ENCODE measurements at regions not wholly inside any gene's neighbourhood (a gene's known extent, or its start where the extent isn't known, plus 50 kb on each side); places are given as distances from the start of the nearest gene placed in this dataset.

GRCh38 chr1:208362011-208362410 lies 117.8 kb upstream of the PLXNA2 start:
- Histone ChIP-seq H3K9ac (ENCODE audit: low read length) (no peak overlapping the region), H4K20me1 (ENCODE audit: insufficient read depth) (no peaks in the 10 kb centered on the region), H3K27me3 (ENCODE audit: insufficient read depth, low read depth, low read length) (no peaks in the 10 kb centered on the region), H3K9me2 (ENCODE audit: insufficient read depth, low read length) (no peaks in the 10 kb centered on the region), H3K4me2 (ENCODE audit: low read length) (no peak overlapping the region), H2AFZ (ENCODE audit: low read depth, low read length) (no peak overlapping the region), H3K79me2 (replicated peaks; ENCODE audit: insufficient read depth, low read length) (no peaks in the 10 kb centered on the region), H3K4me3 (ENCODE audit: low read length) (no peak overlapping the region), H3K36me3 (ENCODE audit: insufficient read depth, low read length) (no peaks in the 10 kb centered on the region), H3K9me3 (ENCODE audit: low read length) (no peaks in the 10 kb centered on the region), H3F3A (ENCODE audit: insufficient read depth, low read length, poor library complexity, severe bottlenecking) (no peaks in the 10 kb centered on the region), H3K27ac (ENCODE audit: low read length) (no peak overlapping the region)
- no peak for TF ChIP-seq REST (IDR thresholded peaks at IDR 0.05; ENCODE audit: borderline replicate concordance)
- no peak for TF ChIP-seq MXI1 (conservative IDR thresholded peaks at IDR 0.05; ENCODE audit: poor library complexity, severe bottlenecking)
- TF ChIP-seq SMC3 (conservative IDR thresholded peaks at IDR 0.05; ENCODE audit: poor library complexity) = no peak
- TF ChIP-seq POLR2AphosphoS5 (IDR thresholded peaks at IDR 0.05) = no peak
- no peak for TF ChIP-seq CTCF (IDR thresholded peaks at IDR 0.05; ENCODE audit: poor library complexity, severe bottlenecking)
- no peak for TF ChIP-seq EP300 (conservative IDR thresholded peaks at IDR 0.05; ENCODE audit: poor library complexity, severe bottlenecking)
- no peak for TF ChIP-seq EZH2 (IDR thresholded peaks at IDR 0.05; ENCODE audit: borderline replicate concordance, insufficient read depth, low read length, poor library complexity, severe bottlenecking)
- no peak for TF ChIP-seq TAF1 (IDR thresholded peaks at IDR 0.05; ENCODE audit: low read depth)
- TF ChIP-seq RAD21 (conservative IDR thresholded peaks at IDR 0.05) = no peak

- Histone ChIP-seq H3K9me2 (ENCODE audit: insufficient read depth, low read length) (no peaks in the 10 kb centered on the region), H3K9me3 (ENCODE audit: low read length) (no peaks in the 10 kb centered on the region), H3K36me3 (ENCODE audit: insufficient read depth, low read length) (no peaks in the 10 kb centered on the region), H3K27me3 (ENCODE audit: insufficient read depth, low read depth, low read length) (no peaks in the 10 kb centered on the region), H3K4me3 (ENCODE audit: low read length) (no peak overlapping the region), H3K9ac (ENCODE audit: low read length) (no peak overlapping the region), H3F3A (ENCODE audit: insufficient read depth, low read length, poor library complexity, severe bottlenecking) (no peaks in the 10 kb centered on the region), H3K4me2 (ENCODE audit: low read length) (no peak overlapping the region), H3K27ac (ENCODE audit: low read length) (no peak overlapping the region), H2AFZ (ENCODE audit: low read depth, low read length) (no peak overlapping the region), H3K79me2 (replicated peaks; ENCODE audit: insufficient read depth, low read length) (no peaks in the 10 kb centered on the region), H4K20me1 (ENCODE audit: insufficient read depth) (no peaks in the 10 kb centered on the region)
- TF ChIP-seq REST (IDR thresholded peaks at IDR 0.05; ENCODE audit: borderline replicate concordance) (no peak), POLR2AphosphoS5 (IDR thresholded peaks at IDR 0.05) (no peak), SMC3 (conservative IDR thresholded peaks at IDR 0.05; ENCODE audit: poor library complexity) (no peak), EP300 (conservative IDR thresholded peaks at IDR 0.05; ENCODE audit: poor library complexity, severe bottlenecking) (no peak), EZH2 (IDR thresholded peaks at IDR 0.05; ENCODE audit: borderline replicate concordance, insufficient read depth, low read length, poor library complexity, severe bottlenecking) (no peak), MXI1 (conservative IDR thresholded peaks at IDR 0.05; ENCODE audit: poor library complexity, severe bottlenecking) (no peak), TAF1 (IDR thresholded peaks at IDR 0.05; ENCODE audit: low read depth) (no peak)
These were observed 122.4 kb upstream of the PLXNA2 start for GRCh38 chr1:208366559-208366958.
